ENCODE measurements at regions not wholly inside any gene's neighbourhood (a gene's known extent, or its start where the extent isn't known, plus 50 kb on each side); places are given as distances from the start of the nearest gene placed in this dataset.

- no peak for TF ChIP-seq MAX (IDR thresholded peaks at IDR 0.05; ENCODE audit: low read depth, low read length)
- no peak for TF ChIP-seq NR2F1 (conservative IDR thresholded peaks at IDR 0.05)
Measured at GRCh38 chr20:6566821-6567220, 200.7 kb upstream of the BMP2 start (continued).

DNA sequence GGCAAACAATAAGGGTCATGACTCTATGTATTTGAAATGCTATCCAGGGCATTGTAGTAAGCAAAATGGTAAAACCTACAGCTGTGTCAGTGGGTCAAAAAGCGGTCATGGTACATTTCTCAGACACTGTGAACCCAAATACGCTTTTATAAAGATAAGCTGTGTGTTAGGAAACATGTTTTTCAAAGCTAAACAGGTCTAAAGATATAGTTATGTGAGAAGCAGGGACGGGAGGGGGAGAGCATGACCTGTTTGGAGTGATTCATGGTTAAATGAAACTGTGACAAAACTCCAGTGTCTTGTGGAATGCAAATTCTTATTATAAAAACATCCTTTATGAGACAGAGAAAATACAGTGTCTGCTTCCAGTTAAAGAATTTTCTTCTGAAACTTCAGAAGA lies 205.4 kb upstream of the BMP2 start:
- peak; percentile 29; the same call in 1 of the 3 replicates for ATAC-seq
- Histone ChIP-seq H2AFZ (ENCODE audit: control insufficient read depth, low read depth, low read length) (no peak overlapping the region), H3K9me3 (replicated peaks; ENCODE audit: control insufficient read depth, insufficient read depth, low read length) (no peaks in the 10 kb centered on the region), H3K4me1 (ENCODE audit: control insufficient read depth, insufficient read depth, low read length) (no peaks in the 10 kb centered on the region), H3K79me2 (ENCODE audit: control insufficient read depth, insufficient read depth, low read length) (no peaks in the 10 kb centered on the region), H3K9ac (ENCODE audit: control insufficient read depth, insufficient read depth, low read length) (no peak overlapping the region), H4K20me1 (ENCODE audit: control insufficient read depth, insufficient read depth) (no peaks in the 10 kb centered on the region), H3K27ac (ENCODE audit: control insufficient read depth, insufficient read depth) (no peak overlapping the region), H3K4me2 (ENCODE audit: control insufficient read depth, insufficient read depth) (no peak overlapping the region), H3K27me3 (replicated peaks in 1 of 2; ENCODE audit: control insufficient read depth in 2 of 2, insufficient read depth in 2 of 2, low read length in 1 of 2) (no peaks in the 10 kb centered on the region), H3K4me3 (no peak overlapping the region), H3K36me3 (ENCODE audit: control insufficient read depth in 2 of 2, insufficient read depth in 2 of 2, low read length in 1 of 2) (no peaks in the 10 kb centered on the region)
- in situ Hi-C loops (cut with MboI) (no loop called here), intact Hi-C loops (cut with micrococcal nuclease; ENCODE audit: unreplicated experiment) (no loop called here)
- ChIA-PET CTCF (interaction anchor here (1.3 to 1.8 kb wide), 2 partner anchors 21 to 38 kb away, joined by 4 to 6 read pairs; no protein-coding TSS in a partner anchor), POLR2A (no interaction called here), SMC1A (ENCODE audit: uncharacterized antibody, unreplicated experiment) (interaction anchor here (1.5 to 1.7 kb wide), 3 partner anchors 10 to 14 kb away, joined by 4 to 8 read pairs (median 4); no protein-coding TSS in a partner anchor), RAD21 (ENCODE audit: unreplicated experiment) (no interaction called here)
- TF ChIP-seq ZNF207 (IDR thresholded peaks at IDR 0.05; ENCODE audit: borderline replicate concordance): no peak
- TF ChIP-seq, protein P1, sequence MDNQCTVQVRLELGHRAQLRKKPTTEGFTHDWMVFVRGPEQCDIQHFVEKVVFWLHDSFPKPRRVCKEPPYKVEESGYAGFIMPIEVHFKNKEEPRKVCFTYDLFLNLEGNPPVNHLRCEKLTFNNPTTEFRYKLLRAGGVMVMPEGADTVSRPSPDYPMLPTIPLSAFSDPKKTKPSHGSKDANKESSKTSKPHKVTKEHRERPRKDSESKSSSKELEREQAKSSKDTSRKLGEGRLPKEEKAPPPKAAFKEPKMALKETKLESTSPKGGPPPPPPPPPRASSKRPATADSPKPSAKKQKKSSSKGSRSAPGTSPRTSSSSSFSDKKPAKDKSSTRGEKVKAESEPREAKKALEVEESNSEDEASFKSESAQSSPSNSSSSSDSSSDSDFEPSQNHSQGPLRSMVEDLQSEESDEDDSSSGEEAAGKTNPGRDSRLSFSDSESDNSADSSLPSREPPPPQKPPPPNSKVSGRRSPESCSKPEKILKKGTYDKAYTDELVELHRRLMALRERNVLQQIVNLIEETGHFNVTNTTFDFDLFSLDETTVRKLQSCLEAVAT (IDR thresholded peaks at IDR 0.05): no peak
- no peak for TF ChIP-seq SREBF1 (IDR thresholded peaks at IDR 0.05; ENCODE audit: low read length)
- TF ChIP-seq CHD1 (IDR thresholded peaks at IDR 0.05; ENCODE audit: low read depth, low read length): no peak
- no peak for TF ChIP-seq NKRF (conservative IDR thresholded peaks at IDR 0.05)
- TF ChIP-seq USF1 (IDR thresholded peaks at IDR 0.05; ENCODE audit: borderline replicate concordance, extremely low read length, insufficient read depth, low read depth, low read length): no peak
- TF ChIP-seq CREM (IDR thresholded peaks at IDR 0.05; ENCODE audit: low read depth): no peak
- TF ChIP-seq ZNF384 (IDR thresholded peaks at IDR 0.05; ENCODE audit: borderline replicate concordance, low read depth, low read length): no peak
- TF ChIP-seq EP300 (IDR thresholded peaks at IDR 0.05; ENCODE audit: borderline replicate concordance in 1 of 2, control insufficient read depth in 1 of 2, low read depth in 2 of 2, low read length in 2 of 2): no peak
- no peak for TF ChIP-seq JUNB (IDR thresholded peaks at IDR 0.05)
- TF ChIP-seq POU2F2 (IDR thresholded peaks at IDR 0.05; ENCODE audit: borderline replicate concordance, low read depth, low read length): no peak
- no peak for TF ChIP-seq KDM1A (IDR thresholded peaks at IDR 0.05; ENCODE audit: borderline replicate concordance)
- no peak for TF ChIP-seq POLR2AphosphoS5 (IDR thresholded peaks at IDR 0.05; ENCODE audit: low read length)
- TF ChIP-seq CHD4 (IDR thresholded peaks at IDR 0.05): no peak
- no peak for TF ChIP-seq RAD21 (IDR thresholded peaks at IDR 0.05; ENCODE audit: insufficient read depth, low read depth, low read length)
- no peak for DNase-seq (ENCODE audit: low read depth, low spot score)
- 0% methylated on average over 3 of the region's 3 CpGs for WGBS (ENCODE audit: insufficient coverage, insufficient replicate concordance, low lambda C conversion rate, missing lambda C conversion rate)
- BruUV-seq (replicated peaks): no TSS peak
- FAIRE-seq: no peak

Data from GM12878 (cell line).